ENCODE measurements at regions not wholly inside any gene's neighbourhood (a gene's known extent, or its start where the extent isn't known, plus 50 kb on each side); places are given as distances from the start of the nearest gene placed in this dataset.

DNA sequence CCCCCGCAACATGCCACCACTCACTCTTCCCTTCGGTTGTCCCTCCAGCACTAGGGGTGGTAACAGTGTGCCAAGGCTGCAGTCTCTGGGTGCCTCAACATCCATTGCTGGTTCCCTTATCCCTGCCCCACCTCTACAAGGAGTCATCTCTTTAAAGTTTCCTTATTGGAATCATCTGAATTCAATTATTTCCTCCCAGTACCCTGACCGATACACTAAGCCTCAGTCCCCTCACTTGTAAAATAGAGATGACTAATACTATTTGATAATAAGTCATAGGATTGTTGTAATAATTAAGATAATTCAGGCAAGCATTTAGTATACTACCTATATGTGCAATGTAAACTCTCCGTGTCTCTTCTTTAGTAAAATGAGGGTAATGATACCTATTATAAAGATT lies 352.5 kb downstream of the ENC1 start:
- no peaks in the 10 kb centered on the region for H3K36me3 ChIP-seq (ENCODE audit: insufficient read depth, low read length)
- no peak overlapping the region for H3K4me3 ChIP-seq (ENCODE audit: low read depth in 1 of 2, low read length in 2 of 2)
- no peak overlapping the region for H3K4me2 ChIP-seq (ENCODE audit: insufficient read depth, low read length)
- no peak overlapping the region for H2AFZ ChIP-seq (ENCODE audit: low read depth, low read length)
- no peaks in the 10 kb centered on the region for H3K27me3 ChIP-seq (ENCODE audit: insufficient read depth, low read length, poor library complexity)
- H3K27ac ChIP-seq (ENCODE audit: low read length), result no peak overlapping the region
- TF ChIP-seq, protein P1, sequence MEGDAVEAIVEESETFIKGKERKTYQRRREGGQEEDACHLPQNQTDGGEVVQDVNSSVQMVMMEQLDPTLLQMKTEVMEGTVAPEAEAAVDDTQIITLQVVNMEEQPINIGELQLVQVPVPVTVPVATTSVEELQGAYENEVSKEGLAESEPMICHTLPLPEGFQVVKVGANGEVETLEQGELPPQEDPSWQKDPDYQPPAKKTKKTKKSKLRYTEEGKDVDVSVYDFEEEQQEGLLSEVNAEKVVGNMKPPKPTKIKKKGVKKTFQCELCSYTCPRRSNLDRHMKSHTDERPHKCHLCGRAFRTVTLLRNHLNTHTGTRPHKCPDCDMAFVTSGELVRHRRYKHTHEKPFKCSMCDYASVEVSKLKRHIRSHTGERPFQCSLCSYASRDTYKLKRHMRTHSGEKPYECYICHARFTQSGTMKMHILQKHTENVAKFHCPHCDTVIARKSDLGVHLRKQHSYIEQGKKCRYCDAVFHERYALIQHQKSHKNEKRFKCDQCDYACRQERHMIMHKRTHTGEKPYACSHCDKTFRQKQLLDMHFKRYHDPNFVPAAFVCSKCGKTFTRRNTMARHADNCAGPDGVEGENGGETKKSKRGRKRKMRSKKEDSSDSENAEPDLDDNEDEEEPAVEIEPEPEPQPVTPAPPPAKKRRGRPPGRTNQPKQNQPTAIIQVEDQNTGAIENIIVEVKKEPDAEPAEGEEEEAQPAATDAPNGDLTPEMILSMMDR (IDR thresholded peaks at IDR 0.05; ENCODE audit: borderline replicate concordance, extremely low read depth, low read length, poor library complexity, severe bottlenecking), result no peak
- no peak for TF ChIP-seq EZH2 (IDR thresholded peaks at IDR 0.05; ENCODE audit: borderline replicate concordance, low read depth, low read length, severe bottlenecking)
- no peaks in the 10 kb centered on the region for H3K4me1 ChIP-seq (ENCODE audit: insufficient read depth, low read length)
- no peak overlapping the region for H3K9ac ChIP-seq (ENCODE audit: low read depth, low read length)
- ATAC-seq (ENCODE audit: insufficient read depth, low read depth) (no peak), DNase-seq (no peak)
- H3K9me3 ChIP-seq (ENCODE audit: insufficient read depth, low read length, severe bottlenecking), result no peaks in the 10 kb centered on the region
- no peaks in the 10 kb centered on the region for H4K20me1 ChIP-seq (ENCODE audit: insufficient read depth, low read length)
- no peaks in the 10 kb centered on the region for H3K79me2 ChIP-seq (ENCODE audit: insufficient read depth, low read length)

DNA sequence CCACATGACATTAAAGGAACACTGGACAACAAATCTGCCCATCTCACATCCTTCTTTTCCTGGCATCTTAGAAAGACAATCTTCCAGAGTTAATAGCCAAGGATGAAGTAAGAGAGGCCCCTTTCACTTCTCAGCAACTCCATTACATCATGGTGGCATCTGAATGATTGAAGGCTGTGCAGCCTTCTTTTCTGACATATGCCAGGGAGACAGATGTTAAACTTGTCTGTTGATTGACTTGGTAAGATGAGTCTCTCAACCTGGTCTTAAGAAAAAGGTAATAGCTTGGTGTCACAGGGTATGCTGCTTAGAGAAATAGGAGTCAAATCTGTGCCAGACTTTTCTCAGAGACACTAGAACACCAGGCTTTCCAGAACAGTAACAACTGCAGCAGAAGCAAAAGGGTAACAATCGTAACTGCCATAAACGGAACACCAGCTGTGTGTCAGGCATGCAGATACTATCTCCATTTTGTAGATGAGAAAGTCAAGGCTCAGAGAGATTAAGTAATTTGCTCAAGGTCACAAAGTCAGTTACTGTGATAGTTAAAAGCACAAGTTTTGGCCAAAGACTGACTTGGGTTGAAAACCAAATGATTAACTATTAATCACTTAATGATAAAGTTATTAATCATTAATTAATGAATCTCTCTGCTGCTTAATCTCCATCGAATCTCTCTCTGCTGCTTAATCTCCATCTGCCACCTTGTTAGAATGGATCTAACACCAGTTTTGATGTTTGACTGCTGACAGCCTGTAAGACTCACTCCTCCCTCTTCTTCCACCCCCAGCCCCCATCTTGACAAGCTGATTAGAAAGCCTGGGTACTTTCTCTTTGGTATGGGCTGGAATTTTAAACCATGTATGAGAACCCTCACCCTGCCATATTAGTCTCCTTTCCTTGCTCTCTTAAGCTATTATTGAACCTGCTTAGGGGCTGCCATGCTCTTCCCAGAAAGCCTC lies 353.5 kb downstream of the ENC1 start:
- H3K4me3 ChIP-seq (ENCODE audit: low read depth in 1 of 2, low read length in 2 of 2), result no peak overlapping the region
- no peak overlapping the region for H3K9ac ChIP-seq (ENCODE audit: low read depth, low read length)
- DNase-seq (no peak), ATAC-seq (ENCODE audit: insufficient read depth, low read depth) (no peak)
- H3K27ac ChIP-seq (ENCODE audit: low read length), result no peak overlapping the region
- H3K4me1 ChIP-seq (ENCODE audit: insufficient read depth, low read length), result no peaks in the 10 kb centered on the region
- no peaks in the 10 kb centered on the region for H3K79me2 ChIP-seq (ENCODE audit: insufficient read depth, low read length)
- TF ChIP-seq, protein P1 (IDR thresholded peaks at IDR 0.05; ENCODE audit: borderline replicate concordance, extremely low read depth, low read length, poor library complexity, severe bottlenecking), result no peak
- no peak for TF ChIP-seq EZH2 (IDR thresholded peaks at IDR 0.05; ENCODE audit: borderline replicate concordance, low read depth, low read length, severe bottlenecking)
- H3K27me3 ChIP-seq (ENCODE audit: insufficient read depth, low read length, poor library complexity), result no peaks in the 10 kb centered on the region
- H3K4me2 ChIP-seq (ENCODE audit: insufficient read depth, low read length), result no peak overlapping the region
- H3K9me3 ChIP-seq (ENCODE audit: insufficient read depth, low read length, severe bottlenecking), result no peaks in the 10 kb centered on the region
- H2AFZ ChIP-seq (ENCODE audit: low read depth, low read length), result no peak overlapping the region
- H3K36me3 ChIP-seq (ENCODE audit: insufficient read depth, low read length), result no peaks in the 10 kb centered on the region
- H4K20me1 ChIP-seq (ENCODE audit: insufficient read depth, low read length), result no peaks in the 10 kb centered on the region

DNA sequence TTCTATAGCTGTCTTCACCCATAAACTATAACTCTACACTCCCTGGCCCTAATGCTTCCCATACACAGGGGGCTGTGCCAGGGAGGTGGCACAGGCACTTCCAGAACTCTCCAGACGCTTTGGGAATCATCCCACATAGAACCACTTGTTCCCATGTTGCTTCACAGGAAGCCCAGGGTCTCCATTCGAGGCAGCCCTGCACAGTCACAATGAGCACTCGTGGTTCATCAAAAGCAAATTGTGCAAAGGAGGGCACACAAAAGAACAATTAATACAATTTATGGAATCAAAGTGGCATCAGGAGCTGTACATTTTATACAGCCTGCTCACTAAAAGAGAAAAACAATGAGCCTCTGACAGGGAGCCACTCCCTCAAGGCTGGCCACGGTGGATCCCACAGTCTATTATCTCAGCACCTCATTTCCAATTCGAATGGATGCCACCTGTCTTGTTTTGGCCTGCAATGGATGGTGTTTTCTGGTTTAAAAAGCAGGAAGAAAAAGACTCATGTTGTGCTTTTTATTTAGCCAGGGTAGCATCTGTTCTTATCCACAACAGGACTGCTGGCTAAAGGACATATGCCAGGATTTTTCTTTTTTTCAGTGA lies 354.8 kb downstream of the ENC1 start:
- Histone ChIP-seq H3K4me3 (ENCODE audit: low read depth in 1 of 2, low read length in 2 of 2) (no peak overlapping the region), H3K27me3 (ENCODE audit: insufficient read depth, low read length, poor library complexity) (no peaks in the 10 kb centered on the region), H3K9ac (ENCODE audit: low read depth, low read length) (no peak overlapping the region), H3K9me3 (ENCODE audit: insufficient read depth, low read length, severe bottlenecking) (no peaks in the 10 kb centered on the region), H3K36me3 (ENCODE audit: insufficient read depth, low read length) (no peaks in the 10 kb centered on the region), H2AFZ (ENCODE audit: low read depth, low read length) (no peak overlapping the region), H3K27ac (ENCODE audit: low read length) (no peak overlapping the region), H3K4me1 (ENCODE audit: insufficient read depth, low read length) (no peaks in the 10 kb centered on the region), H4K20me1 (ENCODE audit: insufficient read depth, low read length) (no peaks in the 10 kb centered on the region), H3K4me2 (ENCODE audit: insufficient read depth, low read length) (no peak overlapping the region), H3K79me2 (ENCODE audit: insufficient read depth, low read length) (no peaks in the 10 kb centered on the region)
- ATAC-seq (ENCODE audit: insufficient read depth, low read depth), result no peak
- no peak for DNase-seq
- TF ChIP-seq, protein P1 (IDR thresholded peaks at IDR 0.05; ENCODE audit: borderline replicate concordance, extremely low read depth, low read length, poor library complexity, severe bottlenecking), result no peak
- no peak for TF ChIP-seq EZH2 (IDR thresholded peaks at IDR 0.05; ENCODE audit: borderline replicate concordance, low read depth, low read length, severe bottlenecking)
